Spleen (tissue), 11 donors: ENCODE measurements at regions not wholly inside any gene's neighbourhood (a gene's known extent, or its start where the extent isn't known, plus 50 kb on each side); places are given as distances from the start of the nearest gene placed in this dataset.

ENCODE experiments used
- DNase-seq: peaks from one replicate; pipeline ENCODE4 v3.0.0-alpha.2; 2020
- H3K27ac ChIP-seq, 8 donors: fragments of 200-600 bp; sonication (generic) in 7 of 8; 1 replicate in 4 of 8; 2 replicates in 4 of 8; pipeline versions ENCODE4 v1.5.0 to v1.8.0; 2016 to 2021; ENCODE audit warnings: inconsistent platforms in 4 of 8, mild to moderate bottlenecking in 4 of 8, moderate library complexity in 1 of 8
- H3K27me3 ChIP-seq, 7 donors: fragments of 200-600 bp; sonication (generic) in 6 of 7; replicated peaks in 1 of 7; 1 replicate in 4 of 7; 2 replicates in 3 of 7; pipeline versions ENCODE4 v1.5.0 to v1.8.0; 2016 to 2021; ENCODE audit warnings: inconsistent platforms in 3 of 7, mild to moderate bottlenecking in 1 of 7
- H3K36me3 ChIP-seq, 6 donors: fragments of 200-600 bp; sonication (generic) in 5 of 6; 1 replicate in 4 of 6; 2 replicates in 2 of 6; pipeline versions ENCODE4 v1.5.0 to v1.8.0; 2016 to 2021; ENCODE audit warnings: inconsistent platforms in 2 of 6
- H3K4me1 ChIP-seq, 6 donors: fragments of 200-600 bp; sonication (generic) in 5 of 6; 1 replicate in 3 of 6; 2 replicates in 3 of 6; pipeline versions ENCODE4 v1.5.0 to v1.8.0; 2016 to 2021; ENCODE audit warnings: inconsistent platforms in 3 of 6
- H3K4me3 ChIP-seq, 8 donors: fragments of 200-600 bp; sonication (generic) in 7 of 8; 1 replicate in 4 of 8; 2 replicates in 4 of 8; pipeline versions ENCODE4 v1.5.0 to v1.8.0; 2016 to 2021; ENCODE audit warnings: inconsistent platforms in 4 of 8, mild to moderate bottlenecking in 4 of 8, moderate library complexity in 2 of 8
- H3K9me3 ChIP-seq, 8 donors: fragments of 200-600 bp; sonication (generic) in 7 of 8; 1 replicate in 4 of 8; 2 replicates in 4 of 8; pipeline versions ENCODE4 v1.5.0 to v1.8.0; 2016 to 2021; ENCODE audit warnings: inconsistent platforms in 4 of 8
- POLR2A ChIP-seq, 3 donors: fragments of 450-650 bp; IDR thresholded peaks; one replicate each; pipeline ENCODE4 v1.5.1; 2017; ENCODE audit warnings: antibody characterized with exemption in 3 of 3, mild to moderate bottlenecking in 1 of 3
- POLR2AphosphoS5 ChIP-seq, 3 donors: sonication (generic); formaldehyde crosslinking; IDR thresholded peaks; one replicate each; pipeline ENCODE4 v1.5.1; 2017; ENCODE audit warnings: antibody characterized with exemption in 3 of 3
- WGBS, 5 donors: extraction: QIAGEN DNeasy Blood & Tissue Kit in 3 of 5; methylation state at CpG; one replicate each; pipeline versions ENCODE4 v1.1.5 to v1.1.7; 2013 to 2018; 5-methylcytosine and 5-hydroxymethylcytosine counted together
- intact Hi-C: fragments of 100-400 bp; cut with DNase I; formaldehyde crosslinking; loops from one replicate; pipeline ENCODE4 v1.15.0; 2023; ENCODE audit warnings: low total_unique reads
- TF ChIP-seq, protein P1 (sequence below), 11 experiments: fragments of 200-600 bp in 7 of 11; fragments of 450-650 bp in 4 of 11; sonication (generic) in 4 of 11; IDR thresholded peaks in 8 of 11; conservative IDR thresholded peaks in 3 of 11; 1 replicate in 7 of 11; 2 replicates in 4 of 11; pipeline versions ENCODE4 v1.4.0 to v1.8.0; 2016 to 2021; ENCODE audit warnings: antibody characterized with exemption in 11 of 11, inconsistent platforms in 4 of 11, mild to moderate bottlenecking in 1 of 11
- donor health status: healthy with polysubstance abuse.
- donor health status: DM: no; HTN: no; CAD: no; lungs with moderate emphysema.
- donor health status: DM: no; HTN: no; CAD: no.
- donor health status: Bipolar disorder and iron deficiency.
- donor health status: healthy.
- donor health status: DM: no; HTN: no; CAD: no.
- donor health status: DM: yes; HTN: yes; CAD: no.

DNA sequence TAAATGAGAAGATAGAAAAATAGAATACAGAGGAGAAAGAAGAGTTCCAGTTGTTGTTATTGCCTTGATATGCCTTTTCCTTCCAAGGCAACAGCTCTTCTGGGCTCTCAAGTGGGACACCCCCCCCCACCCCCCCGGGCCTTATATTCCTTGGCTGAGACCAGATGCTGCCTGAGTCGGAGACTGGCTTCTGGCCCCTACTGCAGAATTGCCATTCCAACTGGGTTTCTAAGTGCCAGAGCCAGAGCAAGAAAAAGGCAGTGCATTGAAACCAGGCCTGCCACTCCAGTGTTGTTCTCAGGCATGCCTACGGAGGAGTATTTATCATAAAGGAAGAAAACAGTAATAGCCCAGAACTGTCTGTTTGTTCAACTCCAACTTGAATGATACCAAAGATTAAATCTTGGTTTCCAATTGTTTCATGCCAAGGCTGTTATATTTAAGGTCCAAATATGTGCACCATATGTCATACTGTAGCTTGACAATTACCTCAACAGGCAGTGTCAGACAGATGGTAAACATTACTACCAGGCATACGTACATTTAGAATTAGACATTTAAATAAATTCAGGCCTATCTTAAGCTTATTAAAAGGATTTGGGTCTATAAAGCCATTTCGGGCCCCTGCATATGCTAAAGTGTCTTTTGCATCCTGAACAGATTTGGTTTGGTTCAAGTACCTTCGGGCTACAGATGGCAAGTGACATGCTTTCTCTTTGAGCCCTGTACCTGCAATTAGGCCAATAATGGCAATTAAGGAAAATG is 209.9 kb upstream of the SEMA6D start:
- DNase-seq = no peak
- TF ChIP-seq POLR2AphosphoS5 (IDR thresholded peaks at IDR 0.05) = no peak
- TF ChIP-seq, protein P1, sequence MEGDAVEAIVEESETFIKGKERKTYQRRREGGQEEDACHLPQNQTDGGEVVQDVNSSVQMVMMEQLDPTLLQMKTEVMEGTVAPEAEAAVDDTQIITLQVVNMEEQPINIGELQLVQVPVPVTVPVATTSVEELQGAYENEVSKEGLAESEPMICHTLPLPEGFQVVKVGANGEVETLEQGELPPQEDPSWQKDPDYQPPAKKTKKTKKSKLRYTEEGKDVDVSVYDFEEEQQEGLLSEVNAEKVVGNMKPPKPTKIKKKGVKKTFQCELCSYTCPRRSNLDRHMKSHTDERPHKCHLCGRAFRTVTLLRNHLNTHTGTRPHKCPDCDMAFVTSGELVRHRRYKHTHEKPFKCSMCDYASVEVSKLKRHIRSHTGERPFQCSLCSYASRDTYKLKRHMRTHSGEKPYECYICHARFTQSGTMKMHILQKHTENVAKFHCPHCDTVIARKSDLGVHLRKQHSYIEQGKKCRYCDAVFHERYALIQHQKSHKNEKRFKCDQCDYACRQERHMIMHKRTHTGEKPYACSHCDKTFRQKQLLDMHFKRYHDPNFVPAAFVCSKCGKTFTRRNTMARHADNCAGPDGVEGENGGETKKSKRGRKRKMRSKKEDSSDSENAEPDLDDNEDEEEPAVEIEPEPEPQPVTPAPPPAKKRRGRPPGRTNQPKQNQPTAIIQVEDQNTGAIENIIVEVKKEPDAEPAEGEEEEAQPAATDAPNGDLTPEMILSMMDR (IDR thresholded peaks at IDR 0.05 in 8 of 11, conservative IDR thresholded peaks at IDR 0.05 in 3 of 11) = no peak
- no peak for TF ChIP-seq POLR2A (IDR thresholded peaks at IDR 0.05)
- Histone ChIP-seq H3K4me3 (no peak overlapping the region), H3K4me1 (peaks cover 0 to 23% (median 4%) of the 10 kb centered on the region in 6 donors), H3K27me3 (no peaks in the 10 kb centered on the region), H3K27ac (no peak overlapping the region), H3K9me3 (no peaks in the 10 kb centered on the region), H3K36me3 (no peaks in the 10 kb centered on the region)
- intact Hi-C loops = no loop called here
- WGBS, 5 donors = 88 to 95% (median 92%) methylated on average over 6 of the region's 6 CpGs

DNA sequence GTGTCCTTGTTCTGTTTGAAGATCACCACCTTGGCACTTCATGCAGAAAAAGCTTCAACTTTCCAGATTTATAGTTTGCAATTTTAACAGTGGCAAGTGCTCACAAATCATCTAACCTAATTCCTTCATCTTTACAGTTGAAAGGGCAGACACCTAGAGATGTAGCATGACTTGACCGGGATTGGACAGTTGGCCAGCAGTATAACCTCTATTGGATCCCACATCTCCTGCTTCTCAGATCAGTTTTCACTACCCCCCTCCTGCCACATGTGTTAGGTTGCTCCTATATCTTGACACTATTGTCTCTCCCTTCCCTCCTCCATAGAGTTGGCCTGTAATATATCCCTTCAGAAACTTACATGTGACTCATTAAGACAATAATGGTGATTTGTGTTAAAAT is 206.0 kb upstream of the SEMA6D start:
- no peak for DNase-seq
- Histone ChIP-seq H3K9me3 (no peaks in the 10 kb centered on the region), H3K27me3 (no peaks in the 10 kb centered on the region), H3K4me3 (no peak overlapping the region), H3K4me1 (peaks cover 0 to under 1% (median 0%) of the 10 kb centered on the region in 6 donors), H3K36me3 (no peaks in the 10 kb centered on the region), H3K27ac (no peak overlapping the region)
- intact Hi-C loops = no loop called here
- no peak for TF ChIP-seq POLR2AphosphoS5 (IDR thresholded peaks at IDR 0.05)
- TF ChIP-seq, protein P1 (IDR thresholded peaks at IDR 0.05 in 8 of 11, conservative IDR thresholded peaks at IDR 0.05 in 3 of 11) = no peak
- no peak for TF ChIP-seq POLR2A (IDR thresholded peaks at IDR 0.05)
- 88 to 96% (median 91%) methylated on average over 1 of the region's 1 CpG for WGBS, 5 donors

DNA sequence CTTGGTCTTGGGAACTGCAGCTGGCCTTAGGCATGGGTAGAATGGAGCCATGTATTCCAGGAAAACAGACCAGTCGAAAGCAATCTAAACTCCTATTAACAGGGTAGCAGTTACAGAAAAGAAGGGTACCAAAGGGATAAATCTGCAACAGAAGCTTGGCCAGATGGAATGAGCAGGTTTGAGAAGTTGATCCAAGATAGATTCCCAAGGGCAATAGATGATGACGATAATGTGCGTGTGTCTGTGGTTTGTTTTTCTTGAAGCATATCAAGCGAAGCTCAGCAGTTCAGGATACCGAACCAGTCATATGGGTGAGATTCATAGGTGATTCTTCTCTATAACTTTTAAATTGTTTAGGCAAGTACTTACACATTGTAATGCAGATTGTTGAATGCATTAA is 203.8 kb upstream of the SEMA6D start:
- no peaks in the 10 kb centered on the region for H3K4me1 ChIP-seq
- no peak for TF ChIP-seq POLR2A (IDR thresholded peaks at IDR 0.05)
- no peak for TF ChIP-seq POLR2AphosphoS5 (IDR thresholded peaks at IDR 0.05)
- TF ChIP-seq, protein P1 (IDR thresholded peaks at IDR 0.05 in 8 of 11, conservative IDR thresholded peaks at IDR 0.05 in 3 of 11) = no peak
- WGBS, 5 donors = 91 to 97% (median 93%) methylated on average over 5 of the region's 5 CpGs
- DNase-seq = no peak
- no peaks in the 10 kb centered on the region for H3K9me3 ChIP-seq
- H3K36me3 ChIP-seq = no peaks in the 10 kb centered on the region
- H3K27me3 ChIP-seq = no peaks in the 10 kb centered on the region
- no peak overlapping the region for H3K4me3 ChIP-seq
- H3K27ac ChIP-seq = no peak overlapping the region
- intact Hi-C loops = no loop called here

DNA sequence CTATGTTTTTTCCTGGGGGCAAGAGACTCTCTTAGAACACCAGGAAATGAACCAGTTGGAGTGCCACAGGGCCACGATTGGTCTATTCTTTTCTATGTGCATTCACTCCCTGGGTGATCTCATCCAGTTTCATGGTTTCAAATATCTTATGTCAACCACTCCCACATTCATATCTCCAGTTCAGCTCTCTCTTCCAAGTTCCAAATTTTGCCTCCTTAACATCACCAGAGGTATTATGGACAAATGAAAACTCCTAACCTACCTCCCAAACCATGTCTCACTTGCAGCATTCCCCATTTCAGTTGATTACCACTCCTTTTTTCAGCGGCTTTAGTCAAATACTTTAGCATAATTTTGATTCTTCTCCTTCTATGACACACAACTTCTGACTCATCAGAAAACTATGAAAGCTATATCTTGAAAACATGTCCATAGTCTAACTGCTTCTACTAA is 203.1 kb upstream of the SEMA6D start:
- WGBS, 5 donors = 34 to 94% (median 87%) methylated on average over 2 of the region's 2 CpGs
- H3K4me3 ChIP-seq = no peak overlapping the region
- H3K27ac ChIP-seq = no peak overlapping the region
- no peaks in the 10 kb centered on the region for H3K4me1 ChIP-seq
- no peaks in the 10 kb centered on the region for H3K36me3 ChIP-seq
- DNase-seq = no peak
- no peak for TF ChIP-seq POLR2AphosphoS5 (IDR thresholded peaks at IDR 0.05)
- TF ChIP-seq, protein P1 (IDR thresholded peaks at IDR 0.05 in 8 of 11, conservative IDR thresholded peaks at IDR 0.05 in 3 of 11) = no peak
- no peak for TF ChIP-seq POLR2A (IDR thresholded peaks at IDR 0.05)
- intact Hi-C loops = no loop called here
- H3K9me3 ChIP-seq = no peaks in the 10 kb centered on the region
- H3K27me3 ChIP-seq = no peaks in the 10 kb centered on the region
